ENCODE measurements at regions not wholly inside any gene's neighbourhood (a gene's known extent, or its start where the extent isn't known, plus 50 kb on each side); places are given as distances from the start of the nearest gene placed in this dataset.

- Histone ChIP-seq H3K4me3 (ENCODE audit: low read depth, low read length) (no peak overlapping the region), H3K36me3 (no peaks in the 10 kb centered on the region), H3K27ac (no peak overlapping the region), H3K9me3 (ENCODE audit: severe bottlenecking) (no peaks in the 10 kb centered on the region), H3K27me3 (ENCODE audit: insufficient read depth, low read depth, severe bottlenecking) (no peaks in the 10 kb centered on the region)
- TF ChIP-seq, protein P1, sequence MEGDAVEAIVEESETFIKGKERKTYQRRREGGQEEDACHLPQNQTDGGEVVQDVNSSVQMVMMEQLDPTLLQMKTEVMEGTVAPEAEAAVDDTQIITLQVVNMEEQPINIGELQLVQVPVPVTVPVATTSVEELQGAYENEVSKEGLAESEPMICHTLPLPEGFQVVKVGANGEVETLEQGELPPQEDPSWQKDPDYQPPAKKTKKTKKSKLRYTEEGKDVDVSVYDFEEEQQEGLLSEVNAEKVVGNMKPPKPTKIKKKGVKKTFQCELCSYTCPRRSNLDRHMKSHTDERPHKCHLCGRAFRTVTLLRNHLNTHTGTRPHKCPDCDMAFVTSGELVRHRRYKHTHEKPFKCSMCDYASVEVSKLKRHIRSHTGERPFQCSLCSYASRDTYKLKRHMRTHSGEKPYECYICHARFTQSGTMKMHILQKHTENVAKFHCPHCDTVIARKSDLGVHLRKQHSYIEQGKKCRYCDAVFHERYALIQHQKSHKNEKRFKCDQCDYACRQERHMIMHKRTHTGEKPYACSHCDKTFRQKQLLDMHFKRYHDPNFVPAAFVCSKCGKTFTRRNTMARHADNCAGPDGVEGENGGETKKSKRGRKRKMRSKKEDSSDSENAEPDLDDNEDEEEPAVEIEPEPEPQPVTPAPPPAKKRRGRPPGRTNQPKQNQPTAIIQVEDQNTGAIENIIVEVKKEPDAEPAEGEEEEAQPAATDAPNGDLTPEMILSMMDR (IDR thresholded peaks at IDR 0.05; ENCODE audit: low read depth, low read length) = no peak
- no peak for DNase-seq
Observed at GRCh38 chr4:85391071-85391470, 83.9 kb upstream of the ARHGAP24 start.

GRCh38 chr4:85391589-85392410 lies 83.2 kb upstream of the ARHGAP24 start:
- Histone ChIP-seq H3K36me3 (no peaks in the 10 kb centered on the region), H3K27ac (no peak overlapping the region), H3K27me3 (ENCODE audit: insufficient read depth, low read depth, severe bottlenecking) (no peaks in the 10 kb centered on the region), H3K4me3 (ENCODE audit: low read depth, low read length) (no peak overlapping the region), H3K9me3 (ENCODE audit: severe bottlenecking) (no peaks in the 10 kb centered on the region)
- DNase-seq = no peak
- TF ChIP-seq, protein P1 (IDR thresholded peaks at IDR 0.05; ENCODE audit: low read depth, low read length) = no peak

DNA sequence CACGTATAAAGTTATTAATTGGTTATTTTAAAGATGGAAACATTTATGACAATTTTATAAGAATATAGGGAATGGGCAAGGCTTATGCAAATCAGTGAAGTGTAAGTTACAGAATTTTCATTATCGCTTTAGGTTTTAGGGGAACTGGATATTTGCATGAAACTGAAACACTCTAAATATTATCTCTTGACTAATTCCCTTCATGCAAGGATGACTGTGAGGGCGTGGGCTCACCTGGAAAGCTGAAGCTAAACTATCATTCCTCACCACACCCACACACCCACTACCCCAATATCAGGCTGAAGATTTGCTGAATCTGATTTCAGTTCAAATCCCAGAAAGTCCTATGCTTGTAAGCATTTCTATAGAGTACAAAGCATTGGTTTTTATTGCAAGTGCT lies 81.7 kb upstream of the ARHGAP24 start:
- Histone ChIP-seq H3K36me3 (no peaks in the 10 kb centered on the region), H3K9me3 (ENCODE audit: severe bottlenecking) (no peaks in the 10 kb centered on the region), H3K27me3 (ENCODE audit: insufficient read depth, low read depth, severe bottlenecking) (no peaks in the 10 kb centered on the region), H3K4me3 (ENCODE audit: low read depth, low read length) (no peak overlapping the region), H3K27ac (no peak overlapping the region)
- DNase-seq = no peak
- TF ChIP-seq, protein P1 (IDR thresholded peaks at IDR 0.05; ENCODE audit: low read depth, low read length) = no peak

- TF ChIP-seq, protein P1 (IDR thresholded peaks at IDR 0.05; ENCODE audit: low read depth, low read length) = no peak
- no peaks in the 10 kb centered on the region for H3K9me3 ChIP-seq (ENCODE audit: severe bottlenecking)
- no peak overlapping the region for H3K4me3 ChIP-seq (ENCODE audit: low read depth, low read length)
- H3K27ac ChIP-seq = no peak overlapping the region
- H3K36me3 ChIP-seq = no peaks in the 10 kb centered on the region
- no peaks in the 10 kb centered on the region for H3K27me3 ChIP-seq (ENCODE audit: insufficient read depth, low read depth, severe bottlenecking)
- no peak for DNase-seq
Observed at GRCh38 chr4:85398276-85398675, 76.7 kb upstream of the ARHGAP24 start.

DNA sequence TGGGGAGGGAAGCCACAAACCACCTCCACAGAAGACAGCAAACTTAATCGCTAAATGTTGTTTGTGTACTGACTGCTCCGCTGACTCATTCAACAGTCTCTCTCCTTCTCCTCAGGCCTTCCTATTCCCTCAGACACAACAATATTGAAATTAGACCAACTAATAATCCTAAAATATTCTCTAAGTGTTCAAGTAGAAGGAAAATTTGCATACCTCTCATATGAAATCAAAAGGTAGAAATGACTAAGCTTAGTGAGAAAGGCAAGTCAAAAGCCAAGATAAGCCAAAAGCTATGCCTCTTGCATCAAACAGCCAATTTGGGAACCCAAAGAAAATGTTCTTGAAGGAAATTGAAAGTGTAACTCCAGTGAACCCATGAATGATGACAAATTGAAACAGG lies 75.7 kb upstream of the ARHGAP24 start:
- no peak for DNase-seq
- Histone ChIP-seq H3K27ac (no peak overlapping the region), H3K27me3 (ENCODE audit: insufficient read depth, low read depth, severe bottlenecking) (no peaks in the 10 kb centered on the region), H3K9me3 (ENCODE audit: severe bottlenecking) (no peaks in the 10 kb centered on the region), H3K36me3 (no peaks in the 10 kb centered on the region), H3K4me3 (ENCODE audit: low read depth, low read length) (no peak overlapping the region)
- TF ChIP-seq, protein P1 (IDR thresholded peaks at IDR 0.05; ENCODE audit: low read depth, low read length) = no peak

GRCh38 chr4:85402371-85402770 lies 72.6 kb upstream of the ARHGAP24 start:
- no peak overlapping the region for H3K4me3 ChIP-seq (ENCODE audit: low read depth, low read length)
- TF ChIP-seq, protein P1 (IDR thresholded peaks at IDR 0.05; ENCODE audit: low read depth, low read length) = no peak

More at GRCh38 chr4:85402371-85402770, 72.6 kb upstream of the ARHGAP24 start:
- Histone ChIP-seq H3K27me3 (ENCODE audit: insufficient read depth, low read depth, severe bottlenecking) (no peaks in the 10 kb centered on the region), H3K27ac (no peak overlapping the region), H3K9me3 (ENCODE audit: severe bottlenecking) (no peaks in the 10 kb centered on the region), H3K36me3 (no peaks in the 10 kb centered on the region)
- no peak for DNase-seq

All from WERI-Rb-1 (cell line).